ENCODE measurements at regions not wholly inside any gene's neighbourhood (a gene's known extent, or its start where the extent isn't known, plus 50 kb on each side); places are given as distances from the start of the nearest gene placed in this dataset.

DNA sequence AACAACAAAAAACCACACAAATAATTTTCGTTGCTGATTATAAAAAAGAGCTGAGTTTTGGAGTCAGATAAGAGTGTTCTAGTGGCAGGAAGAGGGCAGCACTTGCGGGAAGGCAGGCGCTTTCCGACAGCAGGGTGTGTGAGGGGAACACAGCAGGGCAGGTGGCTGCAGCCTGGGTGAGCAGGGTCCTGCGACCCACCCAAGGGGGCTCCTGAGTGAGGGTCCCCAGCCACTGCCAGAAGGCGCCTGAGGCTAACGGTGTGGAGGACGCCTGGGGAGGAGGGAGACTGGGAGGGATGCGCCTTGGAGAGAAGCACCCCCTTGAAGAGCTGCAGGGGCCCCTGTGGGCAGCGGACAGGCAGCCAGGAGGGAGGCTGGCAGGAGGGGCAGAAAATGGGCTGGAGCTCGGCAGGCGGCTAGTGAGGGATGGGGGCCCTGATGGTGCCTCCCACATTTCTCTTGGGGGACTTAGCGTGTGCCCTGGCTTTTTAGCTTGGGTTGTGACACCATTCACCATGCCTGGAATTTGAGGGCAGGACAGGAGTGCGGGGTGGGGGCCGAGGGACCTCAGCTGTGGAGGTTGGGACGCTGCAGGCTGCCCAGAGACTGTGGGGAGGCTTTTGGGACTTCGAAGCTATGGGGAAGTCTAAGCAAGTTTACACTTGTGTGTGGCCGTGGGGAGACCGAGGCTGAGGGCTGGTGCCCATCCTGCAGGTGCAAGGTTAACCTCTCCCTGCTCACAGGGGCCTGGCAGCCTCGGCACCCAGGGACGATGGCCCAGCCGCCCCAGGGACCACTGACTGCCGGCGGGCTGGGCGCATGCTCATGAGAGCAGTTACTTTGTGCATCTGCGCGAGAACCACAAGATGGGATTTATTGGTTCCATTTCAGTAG lies 111.4 kb downstream of the SIK1 start:
- Histone ChIP-seq H4K20me1 (ENCODE audit: low read length) (no peaks in the 10 kb centered on the region), H3K27ac (ENCODE audit: low read length) (no peak overlapping the region), H3K4me1 (ENCODE audit: insufficient read depth, low read length) (peaks cover 9% of the 10 kb centered on the region), H3K27me3 (ENCODE audit: low read length) (no peaks in the 10 kb centered on the region), H3F3A (ENCODE audit: low read length, unreplicated experiment) (no peaks in the 10 kb centered on the region), H3K9me3 (ENCODE audit: low read length) (no peaks in the 10 kb centered on the region), H3K9me2 (replicated peaks; ENCODE audit: low read length) (no peaks in the 10 kb centered on the region), H3K4me2 (ENCODE audit: low read length) (no peak overlapping the region), H3K9ac (ENCODE audit: low read length) (no peak overlapping the region), H2AFZ (ENCODE audit: low read length) (no peak overlapping the region), H3K79me2 (ENCODE audit: low read length) (no peaks in the 10 kb centered on the region), H3K4me3 (ENCODE audit: low read length) (no peak overlapping the region), H3K36me3 (ENCODE audit: low read depth, low read length) (no peaks in the 10 kb centered on the region)
- TF ChIP-seq EZH2phosphoT487 (IDR thresholded peaks at IDR 0.05; ENCODE audit: borderline replicate concordance, low read length) = no peak
- TF ChIP-seq, protein P1, sequence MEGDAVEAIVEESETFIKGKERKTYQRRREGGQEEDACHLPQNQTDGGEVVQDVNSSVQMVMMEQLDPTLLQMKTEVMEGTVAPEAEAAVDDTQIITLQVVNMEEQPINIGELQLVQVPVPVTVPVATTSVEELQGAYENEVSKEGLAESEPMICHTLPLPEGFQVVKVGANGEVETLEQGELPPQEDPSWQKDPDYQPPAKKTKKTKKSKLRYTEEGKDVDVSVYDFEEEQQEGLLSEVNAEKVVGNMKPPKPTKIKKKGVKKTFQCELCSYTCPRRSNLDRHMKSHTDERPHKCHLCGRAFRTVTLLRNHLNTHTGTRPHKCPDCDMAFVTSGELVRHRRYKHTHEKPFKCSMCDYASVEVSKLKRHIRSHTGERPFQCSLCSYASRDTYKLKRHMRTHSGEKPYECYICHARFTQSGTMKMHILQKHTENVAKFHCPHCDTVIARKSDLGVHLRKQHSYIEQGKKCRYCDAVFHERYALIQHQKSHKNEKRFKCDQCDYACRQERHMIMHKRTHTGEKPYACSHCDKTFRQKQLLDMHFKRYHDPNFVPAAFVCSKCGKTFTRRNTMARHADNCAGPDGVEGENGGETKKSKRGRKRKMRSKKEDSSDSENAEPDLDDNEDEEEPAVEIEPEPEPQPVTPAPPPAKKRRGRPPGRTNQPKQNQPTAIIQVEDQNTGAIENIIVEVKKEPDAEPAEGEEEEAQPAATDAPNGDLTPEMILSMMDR (conservative IDR thresholded peaks at IDR 0.05; ENCODE audit: low read depth, low read length) = peak; percentile 48
- ChIA-PET CTCF (no interaction called here), POLR2A (ENCODE audit: unreplicated experiment) (no interaction called here)
- intact Hi-C loops (cut with micrococcal nuclease) = loop anchor here (10.0 kb wide), 1 partner anchor 329 kb away; no protein-coding TSS in a partner anchor
- DNase-seq (no peak), ATAC-seq (peak; percentile 58)
- BruUV-seq (replicated peaks) = no TSS peak

DNA sequence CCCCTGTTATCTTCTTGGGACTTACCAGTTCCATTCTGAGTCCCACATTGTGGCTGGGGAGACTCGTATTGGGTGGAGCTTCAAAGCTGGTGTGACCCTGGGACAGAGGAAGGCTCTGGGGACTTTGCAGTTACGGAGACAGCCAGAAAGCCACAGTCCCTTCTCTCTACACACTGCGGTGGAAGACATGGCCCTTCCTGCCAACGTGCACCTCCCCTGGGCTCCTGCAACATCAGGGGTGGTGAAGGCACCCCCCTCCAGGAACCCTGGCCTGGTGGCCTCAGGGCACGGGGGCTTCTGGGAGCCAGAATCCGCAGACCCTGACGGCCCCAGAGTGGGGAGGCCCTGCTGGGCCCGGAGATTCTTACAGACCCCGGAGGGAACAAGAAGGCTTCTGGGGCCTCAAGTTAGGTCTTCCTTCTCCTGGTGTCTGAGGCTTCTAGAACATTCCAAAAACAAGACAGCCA lies 113.0 kb downstream of the SIK1 start:
- CTCF ChIA-PET = no interaction called here
- peaks cover 2% of the 10 kb centered on the region for H3K4me1 ChIP-seq (ENCODE audit: insufficient read depth, low read length)
- no peaks in the 10 kb centered on the region for H3K9me2 ChIP-seq (replicated peaks; ENCODE audit: low read length)
- H4K20me1 ChIP-seq (ENCODE audit: low read length) = no peaks in the 10 kb centered on the region
- POLR2A ChIA-PET (ENCODE audit: unreplicated experiment) = no interaction called here
- no peaks in the 10 kb centered on the region for H3K27me3 ChIP-seq (ENCODE audit: low read length)
- no peak overlapping the region for H2AFZ ChIP-seq (ENCODE audit: low read length)
- H3K9ac ChIP-seq (ENCODE audit: low read length) = no peak overlapping the region
- H3K36me3 ChIP-seq (ENCODE audit: low read depth, low read length) = no peaks in the 10 kb centered on the region
- intact Hi-C loops (cut with micrococcal nuclease) = loop anchor here (10.0 kb wide), 1 partner anchor 331 kb away; no protein-coding TSS in a partner anchor
- no peaks in the 10 kb centered on the region for H3K79me2 ChIP-seq (ENCODE audit: low read length)
- BruUV-seq (replicated peaks) = no TSS peak
- H3K4me3 ChIP-seq (ENCODE audit: low read length) = no peak overlapping the region
- no peak overlapping the region for H3K27ac ChIP-seq (ENCODE audit: low read length)
- ATAC-seq = no peak
- TF ChIP-seq EZH2 (IDR thresholded peaks at IDR 0.05; ENCODE audit: low read length, unreplicated experiment) (no peak), EZH2phosphoT487 (IDR thresholded peaks at IDR 0.05; ENCODE audit: borderline replicate concordance, low read length) (no peak)
- TF ChIP-seq, protein P1 (conservative IDR thresholded peaks at IDR 0.05; ENCODE audit: low read depth, low read length) = no peak
- DNase-seq = no peak
- no peaks in the 10 kb centered on the region for H3K9me3 ChIP-seq (ENCODE audit: low read length)
- no peak overlapping the region for H3K4me2 ChIP-seq (ENCODE audit: low read length)
- H3F3A ChIP-seq (ENCODE audit: low read length, unreplicated experiment) = no peaks in the 10 kb centered on the region
